ENCODE measurements at regions not wholly inside any gene's neighbourhood (a gene's known extent, or its start where the extent isn't known, plus 50 kb on each side); places are given as distances from the start of the nearest gene placed in this dataset.

DNA sequence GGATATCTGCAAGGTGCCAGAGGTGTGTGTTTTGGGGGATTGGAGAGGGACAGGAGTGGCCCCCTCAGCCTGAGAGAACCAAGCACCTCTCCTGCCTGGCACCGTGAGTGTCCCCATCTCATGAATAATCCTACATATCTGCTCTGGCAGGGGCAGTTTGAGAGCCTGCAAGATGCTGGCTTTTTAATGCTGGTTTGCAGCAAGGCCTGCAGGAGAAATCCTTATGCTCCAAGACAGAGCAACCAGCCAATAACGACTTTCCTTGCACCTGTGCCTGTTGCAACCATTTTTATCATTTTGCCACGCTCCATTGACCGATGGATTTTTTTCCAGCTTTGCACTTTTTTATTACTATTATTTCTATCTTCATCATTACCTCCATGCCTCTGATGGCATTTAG lies 259.4 kb upstream of the SKOR2 start:
- TF ChIP-seq, protein P1, sequence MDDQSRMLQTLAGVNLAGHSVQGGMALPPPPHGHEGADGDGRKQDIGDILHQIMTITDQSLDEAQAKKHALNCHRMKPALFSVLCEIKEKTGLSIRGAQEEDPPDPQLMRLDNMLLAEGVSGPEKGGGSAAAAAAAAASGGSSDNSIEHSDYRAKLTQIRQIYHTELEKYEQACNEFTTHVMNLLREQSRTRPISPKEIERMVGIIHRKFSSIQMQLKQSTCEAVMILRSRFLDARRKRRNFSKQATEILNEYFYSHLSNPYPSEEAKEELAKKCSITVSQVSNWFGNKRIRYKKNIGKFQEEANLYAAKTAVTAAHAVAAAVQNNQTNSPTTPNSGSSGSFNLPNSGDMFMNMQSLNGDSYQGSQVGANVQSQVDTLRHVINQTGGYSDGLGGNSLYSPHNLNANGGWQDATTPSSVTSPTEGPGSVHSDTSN (CRISPR knock-in tag; IDR thresholded peaks at IDR 0.05; ENCODE audit: borderline replicate concordance): no peak
- TF ChIP-seq, protein P2, sequence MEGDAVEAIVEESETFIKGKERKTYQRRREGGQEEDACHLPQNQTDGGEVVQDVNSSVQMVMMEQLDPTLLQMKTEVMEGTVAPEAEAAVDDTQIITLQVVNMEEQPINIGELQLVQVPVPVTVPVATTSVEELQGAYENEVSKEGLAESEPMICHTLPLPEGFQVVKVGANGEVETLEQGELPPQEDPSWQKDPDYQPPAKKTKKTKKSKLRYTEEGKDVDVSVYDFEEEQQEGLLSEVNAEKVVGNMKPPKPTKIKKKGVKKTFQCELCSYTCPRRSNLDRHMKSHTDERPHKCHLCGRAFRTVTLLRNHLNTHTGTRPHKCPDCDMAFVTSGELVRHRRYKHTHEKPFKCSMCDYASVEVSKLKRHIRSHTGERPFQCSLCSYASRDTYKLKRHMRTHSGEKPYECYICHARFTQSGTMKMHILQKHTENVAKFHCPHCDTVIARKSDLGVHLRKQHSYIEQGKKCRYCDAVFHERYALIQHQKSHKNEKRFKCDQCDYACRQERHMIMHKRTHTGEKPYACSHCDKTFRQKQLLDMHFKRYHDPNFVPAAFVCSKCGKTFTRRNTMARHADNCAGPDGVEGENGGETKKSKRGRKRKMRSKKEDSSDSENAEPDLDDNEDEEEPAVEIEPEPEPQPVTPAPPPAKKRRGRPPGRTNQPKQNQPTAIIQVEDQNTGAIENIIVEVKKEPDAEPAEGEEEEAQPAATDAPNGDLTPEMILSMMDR (CRISPR knock-in tag; IDR thresholded peaks at IDR 0.05): no peak
